C4-2B (cell line): ENCODE measurements at regions not wholly inside any gene's neighbourhood (a gene's known extent, or its start where the extent isn't known, plus 50 kb on each side); places are given as distances from the start of the nearest gene placed in this dataset.

Source experiments
- ZFX ChIP-seq: fragments of 450-650 bp; IDR thresholded peaks from 2 replicates; pipeline ENCODE4 v1.6.1; 2017
- TF ChIP-seq, protein P1 (sequence below): fragments of 450-650 bp; conservative IDR thresholded peaks from 2 replicates; pipeline ENCODE4 v1.5.1; 2017; ENCODE audit warnings: mild to moderate bottlenecking

- TF ChIP-seq, protein P1, sequence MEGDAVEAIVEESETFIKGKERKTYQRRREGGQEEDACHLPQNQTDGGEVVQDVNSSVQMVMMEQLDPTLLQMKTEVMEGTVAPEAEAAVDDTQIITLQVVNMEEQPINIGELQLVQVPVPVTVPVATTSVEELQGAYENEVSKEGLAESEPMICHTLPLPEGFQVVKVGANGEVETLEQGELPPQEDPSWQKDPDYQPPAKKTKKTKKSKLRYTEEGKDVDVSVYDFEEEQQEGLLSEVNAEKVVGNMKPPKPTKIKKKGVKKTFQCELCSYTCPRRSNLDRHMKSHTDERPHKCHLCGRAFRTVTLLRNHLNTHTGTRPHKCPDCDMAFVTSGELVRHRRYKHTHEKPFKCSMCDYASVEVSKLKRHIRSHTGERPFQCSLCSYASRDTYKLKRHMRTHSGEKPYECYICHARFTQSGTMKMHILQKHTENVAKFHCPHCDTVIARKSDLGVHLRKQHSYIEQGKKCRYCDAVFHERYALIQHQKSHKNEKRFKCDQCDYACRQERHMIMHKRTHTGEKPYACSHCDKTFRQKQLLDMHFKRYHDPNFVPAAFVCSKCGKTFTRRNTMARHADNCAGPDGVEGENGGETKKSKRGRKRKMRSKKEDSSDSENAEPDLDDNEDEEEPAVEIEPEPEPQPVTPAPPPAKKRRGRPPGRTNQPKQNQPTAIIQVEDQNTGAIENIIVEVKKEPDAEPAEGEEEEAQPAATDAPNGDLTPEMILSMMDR: no peak
- no peak for TF ChIP-seq ZFX
These were observed 472.9 kb downstream of the NOVA1 start for GRCh38 chr14:26124896-26125438.
